Panc1 (cell line): ENCODE measurements at regions not wholly inside any gene's neighbourhood (a gene's known extent, or its start where the extent isn't known, plus 50 kb on each side); places are given as distances from the start of the nearest gene placed in this dataset.

Source experiments
- POLR2AphosphoS5 ChIP-seq: IDR thresholded peaks from 2 replicates; pipeline ENCODE4 v1.6.1; 2012; ENCODE audit warnings: mild to moderate bottlenecking, low read depth, low read length, moderate library complexity
- SIN3A ChIP-seq: IDR thresholded peaks from 2 replicates; pipeline ENCODE4 v1.6.1; 2012; ENCODE audit warnings: low read depth, mild to moderate bottlenecking, low read length, moderate library complexity, borderline replicate concordance; ENCODE audit not compliant: insufficient read depth
- TF ChIP-seq, protein P1 (sequence below): fragments of 450-650 bp; IDR thresholded peaks from 2 replicates; pipeline ENCODE4 v1.5.1; 2017; ENCODE audit warnings: mild to moderate bottlenecking
- TF ChIP-seq, protein P2 (sequence below), 2 experiments: IDR thresholded peaks; 2 replicates each; pipeline ENCODE4 v1.6.1; 2011 to 2012; ENCODE audit warnings: low read depth in 2 of 2, control low read depth in 1 of 2, low read length in 1 of 2, mild to moderate bottlenecking in 1 of 2, moderate library complexity in 1 of 2; ENCODE audit not compliant: insufficient read depth in 1 of 2

DNA sequence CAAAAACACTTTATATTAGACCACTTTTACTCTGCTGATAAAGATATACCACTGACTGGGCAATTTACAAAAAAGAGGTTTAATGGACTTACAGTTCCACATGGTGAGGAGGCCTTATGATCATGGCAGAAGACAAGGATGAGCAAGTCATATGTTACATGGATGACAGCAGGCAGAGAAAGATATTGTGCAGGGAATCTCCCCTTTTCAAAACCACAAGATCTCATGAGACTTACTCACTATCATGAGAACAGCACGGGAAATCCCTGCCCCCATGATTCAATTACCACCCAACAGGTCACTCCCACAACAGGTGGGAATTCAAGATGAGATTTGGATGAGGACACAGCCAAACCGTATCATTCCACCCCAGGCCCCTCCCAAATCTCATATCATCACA is 1383.8 kb upstream of the MAP3K7 start:
- TF ChIP-seq, protein P1, sequence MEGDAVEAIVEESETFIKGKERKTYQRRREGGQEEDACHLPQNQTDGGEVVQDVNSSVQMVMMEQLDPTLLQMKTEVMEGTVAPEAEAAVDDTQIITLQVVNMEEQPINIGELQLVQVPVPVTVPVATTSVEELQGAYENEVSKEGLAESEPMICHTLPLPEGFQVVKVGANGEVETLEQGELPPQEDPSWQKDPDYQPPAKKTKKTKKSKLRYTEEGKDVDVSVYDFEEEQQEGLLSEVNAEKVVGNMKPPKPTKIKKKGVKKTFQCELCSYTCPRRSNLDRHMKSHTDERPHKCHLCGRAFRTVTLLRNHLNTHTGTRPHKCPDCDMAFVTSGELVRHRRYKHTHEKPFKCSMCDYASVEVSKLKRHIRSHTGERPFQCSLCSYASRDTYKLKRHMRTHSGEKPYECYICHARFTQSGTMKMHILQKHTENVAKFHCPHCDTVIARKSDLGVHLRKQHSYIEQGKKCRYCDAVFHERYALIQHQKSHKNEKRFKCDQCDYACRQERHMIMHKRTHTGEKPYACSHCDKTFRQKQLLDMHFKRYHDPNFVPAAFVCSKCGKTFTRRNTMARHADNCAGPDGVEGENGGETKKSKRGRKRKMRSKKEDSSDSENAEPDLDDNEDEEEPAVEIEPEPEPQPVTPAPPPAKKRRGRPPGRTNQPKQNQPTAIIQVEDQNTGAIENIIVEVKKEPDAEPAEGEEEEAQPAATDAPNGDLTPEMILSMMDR: no peak
- TF ChIP-seq POLR2AphosphoS5 (no peak), SIN3A (no peak)
- TF ChIP-seq, protein P2, sequence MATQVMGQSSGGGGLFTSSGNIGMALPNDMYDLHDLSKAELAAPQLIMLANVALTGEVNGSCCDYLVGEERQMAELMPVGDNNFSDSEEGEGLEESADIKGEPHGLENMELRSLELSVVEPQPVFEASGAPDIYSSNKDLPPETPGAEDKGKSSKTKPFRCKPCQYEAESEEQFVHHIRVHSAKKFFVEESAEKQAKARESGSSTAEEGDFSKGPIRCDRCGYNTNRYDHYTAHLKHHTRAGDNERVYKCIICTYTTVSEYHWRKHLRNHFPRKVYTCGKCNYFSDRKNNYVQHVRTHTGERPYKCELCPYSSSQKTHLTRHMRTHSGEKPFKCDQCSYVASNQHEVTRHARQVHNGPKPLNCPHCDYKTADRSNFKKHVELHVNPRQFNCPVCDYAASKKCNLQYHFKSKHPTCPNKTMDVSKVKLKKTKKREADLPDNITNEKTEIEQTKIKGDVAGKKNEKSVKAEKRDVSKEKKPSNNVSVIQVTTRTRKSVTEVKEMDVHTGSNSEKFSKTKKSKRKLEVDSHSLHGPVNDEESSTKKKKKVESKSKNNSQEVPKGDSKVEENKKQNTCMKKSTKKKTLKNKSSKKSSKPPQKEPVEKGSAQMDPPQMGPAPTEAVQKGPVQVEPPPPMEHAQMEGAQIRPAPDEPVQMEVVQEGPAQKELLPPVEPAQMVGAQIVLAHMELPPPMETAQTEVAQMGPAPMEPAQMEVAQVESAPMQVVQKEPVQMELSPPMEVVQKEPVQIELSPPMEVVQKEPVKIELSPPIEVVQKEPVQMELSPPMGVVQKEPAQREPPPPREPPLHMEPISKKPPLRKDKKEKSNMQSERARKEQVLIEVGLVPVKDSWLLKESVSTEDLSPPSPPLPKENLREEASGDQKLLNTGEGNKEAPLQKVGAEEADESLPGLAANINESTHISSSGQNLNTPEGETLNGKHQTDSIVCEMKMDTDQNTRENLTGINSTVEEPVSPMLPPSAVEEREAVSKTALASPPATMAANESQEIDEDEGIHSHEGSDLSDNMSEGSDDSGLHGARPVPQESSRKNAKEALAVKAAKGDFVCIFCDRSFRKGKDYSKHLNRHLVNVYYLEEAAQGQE (IDR thresholded peaks at IDR 0.05; ENCODE audit: insufficient read depth in 1 of 2, low read depth in 2 of 2, low read length in 1 of 2): no peak
